ENCODE measurements at regions not wholly inside any gene's neighbourhood (a gene's known extent, or its start where the extent isn't known, plus 50 kb on each side); places are given as distances from the start of the nearest gene placed in this dataset.

- TF ChIP-seq POLR2A (IDR thresholded peaks at IDR 0.05; ENCODE audit: low read length) (no peak), GATA1 (IDR thresholded peaks at IDR 0.05; ENCODE audit: low read depth, low read length) (no peak)
Measured at GRCh38 chr5:114243972-114244317, 117.9 kb upstream of the KCNN2 start.

Data from erythroblast (primary cell).